ENCODE measurements at regions not wholly inside any gene's neighbourhood (a gene's known extent, or its start where the extent isn't known, plus 50 kb on each side); places are given as distances from the start of the nearest gene placed in this dataset.
"Not testable (repeated sequence)": the region's sequence is repeated elsewhere in the genome, so short reads cannot be mapped to it uniquely, and the experiment has no call there.

- ATAC-seq, result no peak
- TF ChIP-seq BACH2 (CRISPR knock-in tag; IDR thresholded peaks at IDR 0.05; ENCODE audit: borderline replicate concordance) (no peak), RARB (CRISPR knock-in tag; IDR thresholded peaks at IDR 0.05) (no peak)
These were observed 96.8 kb upstream of the TAS2R1 start for GRCh38 chr5:9726931-9727330.

GRCh38 chr5:9725265-9725664 is 95.1 kb upstream of the TAS2R1 start:
- ATAC-seq, result not testable (repeated sequence)

DNA sequence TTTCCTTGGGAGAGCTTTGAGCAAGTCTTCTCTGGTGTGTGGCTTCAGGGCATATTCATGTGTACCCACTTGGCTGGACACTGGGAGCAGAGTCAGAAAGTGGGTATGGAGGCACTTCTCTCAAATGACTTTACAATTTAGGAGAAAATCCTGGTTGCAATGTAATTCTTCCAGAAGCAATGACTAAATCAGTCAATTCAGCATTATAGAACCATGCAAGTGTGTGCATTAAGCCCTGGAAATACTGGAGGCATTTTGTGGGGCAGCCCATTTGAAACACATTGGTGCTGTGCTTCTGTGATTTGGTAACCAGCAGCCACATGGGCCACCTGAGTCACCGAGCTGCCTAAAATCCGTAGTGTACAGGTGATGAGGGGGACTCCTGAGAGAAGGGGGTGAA is 94.6 kb upstream of the TAS2R1 start:
- no peak for TF ChIP-seq PATZ1 (CRISPR knock-in tag; IDR thresholded peaks at IDR 0.05; ENCODE audit: borderline replicate concordance)
- no peak for TF ChIP-seq TCF4 (CRISPR knock-in tag; IDR thresholded peaks at IDR 0.05; ENCODE audit: borderline replicate concordance)
- TF ChIP-seq, protein P1, sequence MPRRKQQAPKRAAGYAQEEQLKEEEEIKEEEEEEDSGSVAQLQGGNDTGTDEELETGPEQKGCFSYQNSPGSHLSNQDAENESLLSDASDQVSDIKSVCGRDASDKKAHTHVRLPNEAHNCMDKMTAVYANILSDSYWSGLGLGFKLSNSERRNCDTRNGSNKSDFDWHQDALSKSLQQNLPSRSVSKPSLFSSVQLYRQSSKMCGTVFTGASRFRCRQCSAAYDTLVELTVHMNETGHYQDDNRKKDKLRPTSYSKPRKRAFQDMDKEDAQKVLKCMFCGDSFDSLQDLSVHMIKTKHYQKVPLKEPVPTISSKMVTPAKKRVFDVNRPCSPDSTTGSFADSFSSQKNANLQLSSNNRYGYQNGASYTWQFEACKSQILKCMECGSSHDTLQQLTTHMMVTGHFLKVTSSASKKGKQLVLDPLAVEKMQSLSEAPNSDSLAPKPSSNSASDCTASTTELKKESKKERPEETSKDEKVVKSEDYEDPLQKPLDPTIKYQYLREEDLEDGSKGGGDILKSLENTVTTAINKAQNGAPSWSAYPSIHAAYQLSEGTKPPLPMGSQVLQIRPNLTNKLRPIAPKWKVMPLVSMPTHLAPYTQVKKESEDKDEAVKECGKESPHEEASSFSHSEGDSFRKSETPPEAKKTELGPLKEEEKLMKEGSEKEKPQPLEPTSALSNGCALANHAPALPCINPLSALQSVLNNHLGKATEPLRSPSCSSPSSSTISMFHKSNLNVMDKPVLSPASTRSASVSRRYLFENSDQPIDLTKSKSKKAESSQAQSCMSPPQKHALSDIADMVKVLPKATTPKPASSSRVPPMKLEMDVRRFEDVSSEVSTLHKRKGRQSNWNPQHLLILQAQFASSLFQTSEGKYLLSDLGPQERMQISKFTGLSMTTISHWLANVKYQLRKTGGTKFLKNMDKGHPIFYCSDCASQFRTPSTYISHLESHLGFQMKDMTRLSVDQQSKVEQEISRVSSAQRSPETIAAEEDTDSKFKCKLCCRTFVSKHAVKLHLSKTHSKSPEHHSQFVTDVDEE (CRISPR knock-in tag; IDR thresholded peaks at IDR 0.05), result no peak
- TF ChIP-seq SNAI2 (CRISPR knock-in tag; IDR thresholded peaks at IDR 0.05), result no peak
- TF ChIP-seq ZNF8 (CRISPR knock-in tag; IDR thresholded peaks at IDR 0.05), result no peak
- no peak for TF ChIP-seq POU6F1 (CRISPR knock-in tag; IDR thresholded peaks at IDR 0.05; ENCODE audit: borderline replicate concordance, low read depth)
- no peak for TF ChIP-seq ZNF70 (CRISPR knock-in tag; IDR thresholded peaks at IDR 0.05)
- no peak for TF ChIP-seq RARB (CRISPR knock-in tag; IDR thresholded peaks at IDR 0.05)
- TF ChIP-seq BACH2 (CRISPR knock-in tag; IDR thresholded peaks at IDR 0.05; ENCODE audit: borderline replicate concordance), result no peak
- TF ChIP-seq ISL1 (CRISPR knock-in tag; IDR thresholded peaks at IDR 0.05), result no peak
- no peak for TF ChIP-seq ESRRG (CRISPR knock-in tag; IDR thresholded peaks at IDR 0.05)
- TF ChIP-seq ZNF565 (CRISPR knock-in tag; conservative IDR thresholded peaks at IDR 0.05; ENCODE audit: low read depth), result no peak
- TF ChIP-seq TOX (CRISPR knock-in tag; IDR thresholded peaks at IDR 0.05; ENCODE audit: borderline replicate concordance), result no peak
- no peak for TF ChIP-seq GLIS3 (CRISPR knock-in tag; IDR thresholded peaks at IDR 0.05)
- no peak for ATAC-seq

GRCh38 chr5:9722601-9723180 is 92.5 kb upstream of the TAS2R1 start:
- ATAC-seq, result no peak
- TF ChIP-seq ZNF8 (CRISPR knock-in tag; IDR thresholded peaks at IDR 0.05) (no peak), ZFP30 (CRISPR knock-in tag; IDR thresholded peaks at IDR 0.05) (no peak), OSR1 (CRISPR knock-in tag; IDR thresholded peaks at IDR 0.05) (no peak), ESRRG (CRISPR knock-in tag; IDR thresholded peaks at IDR 0.05) (no peak)

DNA sequence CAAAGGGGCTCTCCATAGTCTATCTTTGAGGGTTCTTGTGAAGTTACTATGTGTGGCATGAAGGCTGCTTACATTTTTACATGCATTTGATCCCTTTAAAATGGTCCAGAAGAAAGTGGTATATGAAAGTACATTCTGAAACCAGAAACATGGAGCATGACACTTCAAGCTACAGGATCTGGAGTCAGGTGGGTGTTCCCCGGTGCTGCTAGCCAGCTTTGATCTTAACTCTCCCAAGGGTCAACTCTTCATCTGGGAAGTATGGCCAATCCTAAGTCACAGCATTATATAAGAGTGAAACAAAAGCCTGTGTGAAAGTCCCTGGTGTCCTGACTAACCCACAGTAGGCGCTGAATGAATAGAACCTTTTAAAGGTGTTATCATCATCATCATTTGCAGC is 91.0 kb upstream of the TAS2R1 start:
- no peak for ATAC-seq
- TF ChIP-seq BACH2 (CRISPR knock-in tag; IDR thresholded peaks at IDR 0.05; ENCODE audit: borderline replicate concordance), result no peak
- no peak for TF ChIP-seq CSRNP3 (CRISPR knock-in tag; IDR thresholded peaks at IDR 0.05)
- TF ChIP-seq ZFP3 (CRISPR knock-in tag; IDR thresholded peaks at IDR 0.05), result no peak

Data from SK-N-SH treated with all-trans-retinoic acid at 6 μM for 48 hours (cell line).